ENCODE measurements at regions not wholly inside any gene's neighbourhood (a gene's known extent, or its start where the extent isn't known, plus 50 kb on each side); places are given as distances from the start of the nearest gene placed in this dataset.

GRCh38 chr15:53384417-53384816, 375.0 kb downstream of the WDR72 start:
- Histone ChIP-seq H3K27me3 (ENCODE audit: control insufficient read depth, insufficient read depth, low read length) (no peaks in the 10 kb centered on the region), H3K4me3 (ENCODE audit: low read depth in 2 of 2, low read length in 2 of 2) (no peak overlapping the region), H3K9me3 (ENCODE audit: control insufficient read depth, insufficient read depth, low read depth, low read length) (no peaks in the 10 kb centered on the region), H3K27ac (ENCODE audit: low read length) (no peak overlapping the region), H3K36me3 (ENCODE audit: control insufficient read depth, insufficient read depth, low read length) (no peaks in the 10 kb centered on the region), H3K4me1 (ENCODE audit: control insufficient read depth, insufficient read depth, low read length) (no peaks in the 10 kb centered on the region)
- ChIA-PET CTCF (no interaction called here), POLR2A (no interaction called here)
- no peak for DNase-seq (ENCODE audit: low read depth, low spot score)
- intact Hi-C loops (cut with micrococcal nuclease; ENCODE audit: unreplicated experiment) (no loop called here), in situ Hi-C loops (cut with HindIII; ENCODE audit: low pct_unique_long_range_greater_than_20kb, low sequenced_read_pairs) (no loop called here)
- no peak for ATAC-seq
- TF ChIP-seq POLR2AphosphoS5 (IDR thresholded peaks at IDR 0.05; ENCODE audit: low read depth, low read length): no peak
- TF ChIP-seq SIN3A (IDR thresholded peaks at IDR 0.05; ENCODE audit: borderline replicate concordance, insufficient read depth, low read depth, low read length): no peak
- no peak for TF ChIP-seq TCF7L2 (IDR thresholded peaks at IDR 0.05; ENCODE audit: low read depth, low read length)
- peak; percentile 22 for TF ChIP-seq CTCF (IDR thresholded peaks at IDR 0.05)
- TF ChIP-seq REST (IDR thresholded peaks at IDR 0.05; ENCODE audit: insufficient read depth in 1 of 2, low read depth in 2 of 2, low read length in 1 of 2): no peak
- BruUV-seq (replicated peaks): no TSS peak

GRCh38 chr15:53378096-53378800, 381.2 kb downstream of the WDR72 start:
- intact Hi-C loops (cut with micrococcal nuclease; ENCODE audit: unreplicated experiment) (no loop called here), in situ Hi-C loops (cut with HindIII; ENCODE audit: low pct_unique_long_range_greater_than_20kb, low sequenced_read_pairs) (no loop called here)
- DNase-seq (ENCODE audit: low read depth, low spot score) (no peak), ATAC-seq (no peak)
- BruUV-seq (replicated peaks): no TSS peak
- Histone ChIP-seq H3K27ac (ENCODE audit: low read length) (no peak overlapping the region), H3K9me3 (ENCODE audit: control insufficient read depth, insufficient read depth, low read depth, low read length) (no peaks in the 10 kb centered on the region), H3K27me3 (ENCODE audit: control insufficient read depth, insufficient read depth, low read length) (no peaks in the 10 kb centered on the region), H3K4me3 (ENCODE audit: low read depth in 2 of 2, low read length in 2 of 2) (no peak overlapping the region), H3K36me3 (ENCODE audit: control insufficient read depth, insufficient read depth, low read length) (no peaks in the 10 kb centered on the region), H3K4me1 (ENCODE audit: control insufficient read depth, insufficient read depth, low read length) (no peaks in the 10 kb centered on the region)
- CTCF ChIA-PET: no interaction called here
- POLR2A ChIA-PET: no interaction called here
- TF ChIP-seq SIN3A (IDR thresholded peaks at IDR 0.05; ENCODE audit: borderline replicate concordance, insufficient read depth, low read depth, low read length) (no peak), POLR2AphosphoS5 (IDR thresholded peaks at IDR 0.05; ENCODE audit: low read depth, low read length) (no peak), CTCF (IDR thresholded peaks at IDR 0.05) (no peak), TCF7L2 (IDR thresholded peaks at IDR 0.05; ENCODE audit: low read depth, low read length) (no peak), REST (IDR thresholded peaks at IDR 0.05; ENCODE audit: insufficient read depth in 1 of 2, low read depth in 2 of 2, low read length in 1 of 2) (no peak)
